ENCODE measurements at regions not wholly inside any gene's neighbourhood (a gene's known extent, or its start where the extent isn't known, plus 50 kb on each side); places are given as distances from the start of the nearest gene placed in this dataset.

DNA sequence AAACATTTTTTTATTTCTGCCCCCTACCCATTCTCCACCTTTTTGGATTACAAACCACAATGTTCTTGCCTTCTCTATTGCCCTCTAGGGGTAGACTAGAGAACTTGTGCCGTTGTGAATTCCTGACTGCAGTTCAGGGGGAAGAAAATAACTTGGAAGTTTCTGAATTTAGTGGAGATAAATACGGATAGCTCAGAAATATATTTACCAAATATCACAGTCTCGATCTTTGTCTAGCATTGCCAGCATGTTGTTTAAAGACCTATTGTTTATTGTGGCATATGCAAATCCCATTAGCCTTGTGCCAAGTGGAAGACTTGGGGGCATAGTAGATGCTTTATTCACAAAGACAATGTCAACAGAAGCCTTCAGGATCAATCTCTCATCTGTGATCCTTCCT, 154.1 kb upstream of the MMS22L start:
- DNase-seq (peak in 1 of 3 donors; percentile 1), ATAC-seq (ENCODE audit: low read depth in 2 of 2) (no peak)
- H3K9me3 Mint-ChIP-seq, result peaks cover 0 to 2% (median 0%) of the 10 kb centered on the region in 7 donors
- no peaks in the 10 kb centered on the region for H3K4me1 Mint-ChIP-seq
- no peak overlapping the region for H3K4me3 Mint-ChIP-seq
- H3K27ac Mint-ChIP-seq, result no peak overlapping the region
- no peaks in the 10 kb centered on the region for H3K36me3 ChIP-seq (ENCODE audit: control insufficient read depth, insufficient read depth, low read length)
- no peak overlapping the region for H3K27ac ChIP-seq (ENCODE audit: insufficient read depth, low read length, poor library complexity, severe bottlenecking)
- H3K9me3 ChIP-seq (ENCODE audit: control insufficient read depth in 2 of 2, low read length in 2 of 2), result no peaks in the 10 kb centered on the region
- H3K36me3 Mint-ChIP-seq, result no peaks in the 10 kb centered on the region
- H3K27me3 Mint-ChIP-seq, result peaks cover 8% of the 10 kb centered on the region
- no peaks in the 10 kb centered on the region for H3K4me1 ChIP-seq (ENCODE audit: control insufficient read depth, insufficient read depth, low read length, poor library complexity, severe bottlenecking)
- H3K4me3 ChIP-seq (ENCODE audit: low read depth, low read length), result no peak overlapping the region
- no peaks in the 10 kb centered on the region for H3K27me3 ChIP-seq (ENCODE audit: control insufficient read depth, insufficient read depth, low read length)

DNA sequence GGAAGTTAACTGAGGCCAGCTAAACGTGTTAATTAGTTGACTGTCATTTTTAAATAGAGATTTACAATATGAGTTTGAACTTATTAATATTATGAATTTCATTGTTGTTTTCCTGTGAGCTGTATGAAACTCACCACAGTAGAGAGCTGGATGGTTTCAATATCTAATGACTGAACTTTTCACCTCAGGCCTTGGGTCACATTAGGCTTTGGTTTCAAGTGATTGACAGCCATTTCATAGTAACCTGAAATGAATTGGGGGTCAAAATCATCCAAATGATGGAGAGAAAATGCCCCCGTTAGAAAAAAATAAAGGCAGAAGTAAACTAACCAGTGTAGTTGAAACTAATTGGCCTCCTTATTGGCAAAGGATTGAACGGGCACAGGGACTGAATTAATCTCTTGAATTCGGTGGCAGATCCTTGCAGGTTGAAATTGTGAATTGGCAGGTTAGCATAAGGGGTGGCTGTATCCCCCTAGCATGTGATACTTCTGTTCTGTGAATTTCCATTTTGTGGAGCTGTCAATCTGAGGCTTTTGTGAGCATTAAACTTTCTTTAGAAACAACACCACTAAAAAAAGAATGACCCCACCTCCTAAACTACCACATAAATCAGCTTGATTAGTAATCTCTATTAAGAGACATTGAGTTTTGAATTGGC, 155.1 kb upstream of the MMS22L start:
- H3K36me3 Mint-ChIP-seq, result no peaks in the 10 kb centered on the region
- no peak overlapping the region for H3K4me3 ChIP-seq (ENCODE audit: low read depth, low read length)
- H3K36me3 ChIP-seq (ENCODE audit: control insufficient read depth, insufficient read depth, low read length), result no peaks in the 10 kb centered on the region
- H3K27me3 ChIP-seq (ENCODE audit: control insufficient read depth, insufficient read depth, low read length), result no peaks in the 10 kb centered on the region
- no peak overlapping the region for H3K27ac ChIP-seq (ENCODE audit: insufficient read depth, low read length, poor library complexity, severe bottlenecking)
- ATAC-seq (ENCODE audit: low read depth in 2 of 2), result no peak
- peaks cover 8% of the 10 kb centered on the region for H3K27me3 Mint-ChIP-seq
- H3K27ac Mint-ChIP-seq, result no peak overlapping the region
- no peaks in the 10 kb centered on the region for H3K9me3 ChIP-seq (ENCODE audit: control insufficient read depth in 2 of 2, low read length in 2 of 2)
- no peak overlapping the region for H3K4me3 Mint-ChIP-seq
- peaks cover 0 to 2% (median 0%) of the 10 kb centered on the region in 7 donors for H3K9me3 Mint-ChIP-seq
- DNase-seq, result no peak
- H3K4me1 Mint-ChIP-seq, result no peaks in the 10 kb centered on the region
- H3K4me1 ChIP-seq (ENCODE audit: control insufficient read depth, insufficient read depth, low read length, poor library complexity, severe bottlenecking), result no peaks in the 10 kb centered on the region

DNA sequence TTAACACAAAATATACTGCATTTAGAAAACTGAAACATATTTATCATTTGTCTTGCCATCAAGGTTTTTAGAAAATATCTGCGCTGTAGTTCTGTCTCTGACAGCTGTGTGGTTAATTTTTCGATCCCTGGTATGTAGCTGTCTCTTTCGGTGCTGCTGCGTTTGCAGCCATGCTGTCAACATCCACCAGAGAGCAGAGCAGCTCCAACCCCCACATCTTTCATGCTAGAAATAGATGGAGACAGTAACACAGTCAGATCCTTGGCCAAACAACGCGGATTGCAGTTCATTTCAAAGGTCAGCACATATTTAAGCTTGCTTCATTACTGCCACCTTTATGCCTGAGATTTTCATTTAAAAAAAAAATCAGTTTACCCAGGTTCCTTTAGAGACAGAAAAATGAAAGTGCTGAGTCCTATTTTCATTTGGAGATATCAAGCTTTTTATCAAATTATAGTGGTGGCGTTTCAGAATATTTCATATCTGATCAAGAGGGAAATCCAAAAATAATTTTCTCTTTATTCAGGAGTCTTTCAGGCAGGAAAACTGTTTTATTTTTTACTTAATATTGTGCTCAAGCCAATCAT, 157.7 kb upstream of the MMS22L start:
- no peaks in the 10 kb centered on the region for H3K36me3 Mint-ChIP-seq
- Histone ChIP-seq H3K9me3 (ENCODE audit: control insufficient read depth in 2 of 2, low read length in 2 of 2) (no peaks in the 10 kb centered on the region), H3K4me1 (ENCODE audit: control insufficient read depth, insufficient read depth, low read length, poor library complexity, severe bottlenecking) (no peaks in the 10 kb centered on the region), H3K27me3 (ENCODE audit: control insufficient read depth, insufficient read depth, low read length) (no peaks in the 10 kb centered on the region), H3K27ac (ENCODE audit: insufficient read depth, low read length, poor library complexity, severe bottlenecking) (no peak overlapping the region), H3K36me3 (ENCODE audit: control insufficient read depth, insufficient read depth, low read length) (no peaks in the 10 kb centered on the region), H3K4me3 (ENCODE audit: low read depth, low read length) (no peak overlapping the region)
- DNase-seq (no peak), ATAC-seq (ENCODE audit: low read depth in 2 of 2) (no peak)
- H3K4me3 Mint-ChIP-seq, result no peak overlapping the region
- H3K27me3 Mint-ChIP-seq, result peaks cover 4% of the 10 kb centered on the region
- no peak overlapping the region for H3K27ac Mint-ChIP-seq
- no peaks in the 10 kb centered on the region for H3K4me1 Mint-ChIP-seq
- H3K9me3 Mint-ChIP-seq, result no peaks in the 10 kb centered on the region

DNA sequence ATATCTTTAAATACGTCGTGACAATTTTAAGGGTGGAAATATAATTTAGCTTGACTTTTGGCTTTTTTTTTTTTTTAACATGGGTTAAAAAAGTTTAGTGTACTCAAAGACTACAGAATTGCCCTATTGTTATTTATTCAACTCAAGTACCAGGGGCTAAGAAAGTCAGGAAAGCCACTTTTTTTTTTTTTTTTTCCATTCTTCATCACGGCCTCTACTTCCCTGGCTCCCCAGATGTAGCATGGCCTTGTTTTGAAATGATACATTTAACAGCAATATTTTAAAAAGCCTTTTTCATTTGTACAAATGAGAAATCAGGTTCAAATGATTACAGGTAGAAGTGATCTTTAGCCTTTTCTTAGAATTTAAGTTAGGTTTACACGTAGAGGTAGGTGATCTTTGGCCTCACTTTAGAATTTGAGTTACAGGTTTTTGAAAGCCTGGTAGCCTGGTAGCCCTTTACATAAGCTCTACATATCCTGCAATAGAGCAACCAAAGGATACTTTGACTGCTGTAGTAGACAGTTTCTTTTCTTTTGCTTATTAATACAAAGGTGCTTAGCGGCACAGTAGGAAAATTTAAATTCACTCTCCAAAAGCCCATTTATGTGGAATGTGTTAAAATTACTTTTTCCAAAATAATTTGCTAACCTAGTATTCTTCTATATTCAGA, 160.5 kb upstream of the MMS22L start:
- no peak overlapping the region for H3K27ac ChIP-seq (ENCODE audit: insufficient read depth, low read length, poor library complexity, severe bottlenecking)
- no peaks in the 10 kb centered on the region for H3K4me1 ChIP-seq (ENCODE audit: control insufficient read depth, insufficient read depth, low read length, poor library complexity, severe bottlenecking)
- no peaks in the 10 kb centered on the region for H3K27me3 ChIP-seq (ENCODE audit: control insufficient read depth, insufficient read depth, low read length)
- Mint-ChIP-seq H3K9me3 (peaks cover 0 to 1% (median 0%) of the 10 kb centered on the region in 7 donors), H3K27ac (no peak overlapping the region), H3K4me3 (no peak overlapping the region), H3K4me1 (no peaks in the 10 kb centered on the region), H3K27me3 (peaks cover 4% of the 10 kb centered on the region), H3K36me3 (no peaks in the 10 kb centered on the region)
- H3K36me3 ChIP-seq (ENCODE audit: control insufficient read depth, insufficient read depth, low read length), result no peaks in the 10 kb centered on the region
- no peaks in the 10 kb centered on the region for H3K9me3 ChIP-seq (ENCODE audit: control insufficient read depth in 2 of 2, low read length in 2 of 2)
- ATAC-seq (ENCODE audit: low read depth in 2 of 2), result no peak
- H3K4me3 ChIP-seq (ENCODE audit: low read depth, low read length), result no peak overlapping the region
- no peak for DNase-seq

DNA sequence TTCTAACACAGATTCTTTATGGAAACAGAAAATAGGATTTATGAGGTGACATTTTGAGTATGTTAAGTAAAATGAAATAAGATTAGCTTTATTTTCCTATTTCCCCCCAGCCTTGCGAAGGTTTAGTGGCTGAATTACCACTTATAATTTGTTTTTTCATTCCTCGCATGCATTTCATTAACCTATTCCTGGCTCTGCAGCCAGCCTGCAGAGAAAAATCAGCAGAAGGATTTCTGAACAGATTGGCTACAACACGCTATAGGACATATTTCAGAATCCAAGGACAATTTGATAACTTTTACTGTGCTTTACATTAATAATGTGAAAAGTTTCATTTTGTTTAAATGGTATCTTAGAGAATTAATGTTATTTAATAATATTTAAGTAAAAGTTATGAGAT, 162.4 kb upstream of the MMS22L start:
- H3K27ac ChIP-seq (ENCODE audit: insufficient read depth, low read length, poor library complexity, severe bottlenecking), result no peak overlapping the region
- no peaks in the 10 kb centered on the region for H3K9me3 ChIP-seq (ENCODE audit: control insufficient read depth in 2 of 2, low read length in 2 of 2)
- H3K4me1 ChIP-seq (ENCODE audit: control insufficient read depth, insufficient read depth, low read length, poor library complexity, severe bottlenecking), result no peaks in the 10 kb centered on the region
- H3K36me3 ChIP-seq (ENCODE audit: control insufficient read depth, insufficient read depth, low read length), result no peaks in the 10 kb centered on the region
- ATAC-seq (ENCODE audit: low read depth in 2 of 2) (no peak), DNase-seq (no peak)
- no peak overlapping the region for H3K27ac Mint-ChIP-seq
- H3K36me3 Mint-ChIP-seq, result no peaks in the 10 kb centered on the region
- no peak overlapping the region for H3K4me3 Mint-ChIP-seq
- no peaks in the 10 kb centered on the region for H3K27me3 Mint-ChIP-seq
- H3K27me3 ChIP-seq (ENCODE audit: control insufficient read depth, insufficient read depth, low read length), result no peaks in the 10 kb centered on the region
- no peak overlapping the region for H3K4me3 ChIP-seq (ENCODE audit: low read depth, low read length)
- no peaks in the 10 kb centered on the region for H3K4me1 Mint-ChIP-seq
- peaks cover 0 to 4% (median 0%) of the 10 kb centered on the region in 7 donors for H3K9me3 Mint-ChIP-seq

DNA sequence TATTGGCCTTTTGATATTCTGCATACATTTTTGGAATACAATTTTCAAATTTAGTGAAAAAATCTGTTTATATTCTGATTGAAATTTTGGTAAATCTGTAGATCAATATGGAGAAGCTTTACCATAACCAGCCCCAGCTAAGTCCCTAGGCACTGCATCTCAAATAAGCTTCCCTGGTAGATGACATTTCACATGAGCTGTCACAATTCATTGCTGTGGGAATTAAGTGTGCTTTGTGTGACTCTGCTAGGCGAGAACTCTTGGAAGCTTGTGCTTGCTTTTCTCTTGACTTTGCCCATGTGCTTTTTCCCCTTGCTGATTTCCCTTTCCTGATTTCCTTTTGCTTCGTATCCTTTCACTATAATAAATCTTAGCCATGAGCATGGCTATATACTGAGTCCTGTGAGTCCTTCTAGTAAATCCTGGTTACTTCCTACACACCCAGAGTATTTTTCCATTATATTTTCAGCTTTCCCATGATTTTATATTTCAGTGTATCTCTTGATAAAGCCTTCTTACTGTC, 166.5 kb upstream of the MMS22L start:
- H3K27ac Mint-ChIP-seq, result no peak overlapping the region
- no peak overlapping the region for H3K27ac ChIP-seq (ENCODE audit: insufficient read depth, low read length, poor library complexity, severe bottlenecking)
- ATAC-seq (ENCODE audit: low read depth in 2 of 2) (no peak), DNase-seq (no peak)
- no peaks in the 10 kb centered on the region for H3K36me3 ChIP-seq (ENCODE audit: control insufficient read depth, insufficient read depth, low read length)
- peaks cover 0 to 7% (median 0%) of the 10 kb centered on the region in 7 donors for H3K9me3 Mint-ChIP-seq
- no peaks in the 10 kb centered on the region for H3K27me3 Mint-ChIP-seq
- no peaks in the 10 kb centered on the region for H3K27me3 ChIP-seq (ENCODE audit: control insufficient read depth, insufficient read depth, low read length)
- H3K4me3 ChIP-seq (ENCODE audit: low read depth, low read length), result no peak overlapping the region
- H3K9me3 ChIP-seq (ENCODE audit: control insufficient read depth in 2 of 2, low read length in 2 of 2), result no peaks in the 10 kb centered on the region
- H3K4me1 Mint-ChIP-seq, result no peaks in the 10 kb centered on the region
- H3K36me3 Mint-ChIP-seq, result no peaks in the 10 kb centered on the region
- no peaks in the 10 kb centered on the region for H3K4me1 ChIP-seq (ENCODE audit: control insufficient read depth, insufficient read depth, low read length, poor library complexity, severe bottlenecking)
- H3K4me3 Mint-ChIP-seq, result no peak overlapping the region

DNA sequence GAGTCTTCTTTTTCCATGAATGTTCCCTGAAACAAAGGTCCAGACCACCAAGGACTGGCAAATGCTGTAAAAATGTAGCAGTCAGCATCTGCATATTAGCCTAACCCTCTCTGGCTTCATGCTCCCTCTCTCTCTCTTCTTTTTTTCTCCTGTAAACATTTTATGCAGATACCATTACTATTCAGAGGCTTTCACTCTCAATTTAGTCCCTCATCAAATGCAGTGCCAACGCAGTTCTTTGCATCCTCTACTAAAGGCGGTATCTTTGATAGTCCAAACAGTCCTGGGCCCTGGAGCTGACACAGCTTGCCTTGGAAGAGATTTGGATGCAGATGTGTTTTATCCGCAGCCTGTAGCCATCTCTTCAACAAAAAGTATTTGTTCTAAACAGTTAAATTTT, 167.1 kb upstream of the MMS22L start:
- peaks cover 0 to 7% (median 0%) of the 10 kb centered on the region in 7 donors for H3K9me3 Mint-ChIP-seq
- no peaks in the 10 kb centered on the region for H3K27me3 Mint-ChIP-seq
- H3K27ac Mint-ChIP-seq, result no peak overlapping the region
- DNase-seq (no peak), ATAC-seq (ENCODE audit: low read depth in 2 of 2) (no peak)
- H3K9me3 ChIP-seq (ENCODE audit: control insufficient read depth in 2 of 2, low read length in 2 of 2), result no peaks in the 10 kb centered on the region
- H3K4me1 Mint-ChIP-seq, result no peaks in the 10 kb centered on the region
- no peak overlapping the region for H3K4me3 ChIP-seq (ENCODE audit: low read depth, low read length)
- H3K27me3 ChIP-seq (ENCODE audit: control insufficient read depth, insufficient read depth, low read length), result no peaks in the 10 kb centered on the region
- H3K27ac ChIP-seq (ENCODE audit: insufficient read depth, low read length, poor library complexity, severe bottlenecking), result no peak overlapping the region
- H3K36me3 Mint-ChIP-seq, result no peaks in the 10 kb centered on the region
- H3K36me3 ChIP-seq (ENCODE audit: control insufficient read depth, insufficient read depth, low read length), result no peaks in the 10 kb centered on the region
- H3K4me1 ChIP-seq (ENCODE audit: control insufficient read depth, insufficient read depth, low read length, poor library complexity, severe bottlenecking), result no peaks in the 10 kb centered on the region
- H3K4me3 Mint-ChIP-seq, result no peak overlapping the region

Measured in CD4-positive, CD25-positive, alpha-beta regulatory T cell (primary cell).